Stimulated activated effector memory CD8-positive, alpha-beta T cell treated with anti-CD3 and anti-CD28 coated beads, Interleukin-12 subunit alpha, Interleukin-12 subunit beta, amount 100 ng/mL, for 72 hours (primary cell): ENCODE measurements at regions not wholly inside any gene's neighbourhood (a gene's known extent, or its start where the extent isn't known, plus 50 kb on each side); places are given as distances from the start of the nearest gene placed in this dataset.
"Not testable (repeated sequence)": the region's sequence is repeated elsewhere in the genome, so short reads cannot be mapped to it uniquely, and the experiment has no call there.

ENCODE experiments used
- ATAC-seq: fragments of 150-1000 bp; cut with Tn5 transposase; 2 replicates; pipeline ENCODE4 v1.10.0; 2021
- DNase-seq, 2 donors: peaks; one replicate each; pipeline ENCODE4 v3.0.0; 2021 to 2022; ENCODE audit warnings: low spot score in 2 of 2
- H3K27ac Mint-ChIP-seq: one replicate; pipeline ENCODE4 v1.8.0; 2022; ENCODE audit warnings: mild to moderate bottlenecking, mixed read lengths
- H3K36me3 Mint-ChIP-seq: one replicate; pipeline ENCODE4 v1.8.0; 2022; ENCODE audit warnings: mild to moderate bottlenecking, mixed read lengths
- H3K4me1 Mint-ChIP-seq: one replicate; pipeline ENCODE4 v1.8.0; 2022; ENCODE audit warnings: mixed read lengths
- H3K4me3 Mint-ChIP-seq: one replicate; pipeline ENCODE4 v1.8.0; 2022; ENCODE audit warnings: mild to moderate bottlenecking, mixed read lengths
- H3K9me3 Mint-ChIP-seq: one replicate; pipeline ENCODE4 v1.8.0; 2022; ENCODE audit warnings: mixed read lengths

- Mint-ChIP-seq H3K27ac (no peak overlapping the region), H3K9me3 (no peaks in the 10 kb centered on the region), H3K4me1 (no peaks in the 10 kb centered on the region), H3K36me3 (no peaks in the 10 kb centered on the region), H3K4me3 (no peak overlapping the region)
- no peak for ATAC-seq
- no peak for DNase-seq
These were observed 57.7 kb upstream of the AADACL2 start for GRCh38 chr3:151675858-151676615.

GRCh38 chr3:151673974-151674373 is 59.8 kb upstream of the AADACL2 start:
- no peaks in the 10 kb centered on the region for H3K4me1 Mint-ChIP-seq
- H3K9me3 Mint-ChIP-seq = no peaks in the 10 kb centered on the region
- no peak overlapping the region for H3K27ac Mint-ChIP-seq
- ATAC-seq = no peak
- DNase-seq = no peak
- no peak overlapping the region for H3K4me3 Mint-ChIP-seq
- no peaks in the 10 kb centered on the region for H3K36me3 Mint-ChIP-seq

- H3K4me3 Mint-ChIP-seq, H3K9me3 Mint-ChIP-seq, ATAC-seq, H3K27ac Mint-ChIP-seq, H3K36me3 Mint-ChIP-seq, H3K4me1 Mint-ChIP-seq, DNase-seq: not testable (repeated sequence)
These were observed 66.0 kb upstream of the AADACL2 start for GRCh38 chr3:151667762-151668161.

- Mint-ChIP-seq H3K36me3 (no peaks in the 10 kb centered on the region), H3K4me1 (no peaks in the 10 kb centered on the region), H3K9me3 (no peaks in the 10 kb centered on the region), H3K27ac (no peak overlapping the region), H3K4me3 (no peak overlapping the region)
- ATAC-seq (no peak), DNase-seq (no peak)
These were observed 72.8 kb upstream of the AADACL2 start for GRCh38 chr3:151660885-151661284.

- Mint-ChIP-seq H3K4me1 (no peaks in the 10 kb centered on the region), H3K36me3 (no peaks in the 10 kb centered on the region), H3K9me3 (no peaks in the 10 kb centered on the region), H3K27ac (no peak overlapping the region), H3K4me3 (no peak overlapping the region)
- no peak for ATAC-seq
- no peak for DNase-seq
These were observed 88.7 kb upstream of the AADACL2 start for GRCh38 chr3:151644986-151645385.

GRCh38 chr3:151644020-151644620 is 89.6 kb upstream of the AADACL2 start:
- H3K4me3 Mint-ChIP-seq = no peak overlapping the region
- H3K9me3 Mint-ChIP-seq = no peaks in the 10 kb centered on the region
- DNase-seq (no peak), ATAC-seq (no peak)
- H3K36me3 Mint-ChIP-seq = no peaks in the 10 kb centered on the region
- H3K27ac Mint-ChIP-seq = no peak overlapping the region
- no peaks in the 10 kb centered on the region for H3K4me1 Mint-ChIP-seq

GRCh38 chr3:151639418-151639740 is 94.3 kb upstream of the AADACL2 start:
- Mint-ChIP-seq H3K4me1 (no peaks in the 10 kb centered on the region), H3K27ac (no peak overlapping the region), H3K4me3 (no peak overlapping the region), H3K36me3 (no peaks in the 10 kb centered on the region), H3K9me3 (no peaks in the 10 kb centered on the region)
- ATAC-seq = no peak
- DNase-seq = no peak

- Mint-ChIP-seq H3K36me3 (no peaks in the 10 kb centered on the region), H3K4me3 (no peak overlapping the region), H3K27ac (no peak overlapping the region), H3K9me3 (no peaks in the 10 kb centered on the region), H3K4me1 (no peaks in the 10 kb centered on the region)
- ATAC-seq = peak; percentile 22
- no peak for DNase-seq
These were observed 94.9 kb upstream of the AADACL2 start for GRCh38 chr3:151638555-151639417.

- no peaks in the 10 kb centered on the region for H3K4me1 Mint-ChIP-seq
- DNase-seq (no peak), ATAC-seq (no peak)
- H3K4me3 Mint-ChIP-seq = no peak overlapping the region
- H3K36me3 Mint-ChIP-seq = no peaks in the 10 kb centered on the region
- no peaks in the 10 kb centered on the region for H3K9me3 Mint-ChIP-seq
- H3K27ac Mint-ChIP-seq = no peak overlapping the region
These were observed 97.8 kb upstream of the AADACL2 start for GRCh38 chr3:151635905-151636304.

GRCh38 chr3:151631946-151632345 is 101.8 kb upstream of the AADACL2 start:
- H3K4me3 Mint-ChIP-seq = no peak overlapping the region
- no peaks in the 10 kb centered on the region for H3K9me3 Mint-ChIP-seq
- no peak for DNase-seq
- no peak for ATAC-seq
- no peak overlapping the region for H3K27ac Mint-ChIP-seq
- H3K4me1 Mint-ChIP-seq = no peaks in the 10 kb centered on the region
- H3K36me3 Mint-ChIP-seq = no peaks in the 10 kb centered on the region

- Mint-ChIP-seq H3K36me3 (no peaks in the 10 kb centered on the region), H3K4me1 (no peaks in the 10 kb centered on the region), H3K27ac (no peak overlapping the region), H3K4me3 (no peak overlapping the region), H3K9me3 (no peaks in the 10 kb centered on the region)
- no peak for DNase-seq
- ATAC-seq = no peak
These were observed 102.7 kb upstream of the AADACL2 start for GRCh38 chr3:151630938-151631441.

- ATAC-seq (no peak), DNase-seq (no peak)
- no peaks in the 10 kb centered on the region for H3K36me3 Mint-ChIP-seq
- no peak overlapping the region for H3K4me3 Mint-ChIP-seq
- no peaks in the 10 kb centered on the region for H3K4me1 Mint-ChIP-seq
- H3K9me3 Mint-ChIP-seq = no peaks in the 10 kb centered on the region
- no peak overlapping the region for H3K27ac Mint-ChIP-seq
These were observed 103.7 kb upstream of the AADACL2 start for GRCh38 chr3:151630035-151630434.

GRCh38 chr3:151625586-151625985 is 108.1 kb upstream of the AADACL2 start:
- no peak overlapping the region for H3K27ac Mint-ChIP-seq
- ATAC-seq = no peak
- DNase-seq = no peak
- H3K9me3 Mint-ChIP-seq = no peaks in the 10 kb centered on the region
- H3K4me1 Mint-ChIP-seq = no peaks in the 10 kb centered on the region
- H3K4me3 Mint-ChIP-seq = no peak overlapping the region
- no peaks in the 10 kb centered on the region for H3K36me3 Mint-ChIP-seq

GRCh38 chr3:151625086-151625485 is 108.6 kb upstream of the AADACL2 start:
- Mint-ChIP-seq H3K9me3 (no peaks in the 10 kb centered on the region), H3K4me1 (no peaks in the 10 kb centered on the region), H3K36me3 (no peaks in the 10 kb centered on the region), H3K27ac (no peak overlapping the region), H3K4me3 (no peak overlapping the region)
- no peak for DNase-seq
- ATAC-seq = no peak

- DNase-seq (no peak), ATAC-seq (no peak)
- no peaks in the 10 kb centered on the region for H3K36me3 Mint-ChIP-seq
- no peaks in the 10 kb centered on the region for H3K9me3 Mint-ChIP-seq
- no peak overlapping the region for H3K4me3 Mint-ChIP-seq
- H3K4me1 Mint-ChIP-seq = no peaks in the 10 kb centered on the region
- H3K27ac Mint-ChIP-seq = no peak overlapping the region
These were observed 113.7 kb upstream of the AADACL2 start for GRCh38 chr3:151620071-151620470.

- DNase-seq (no peak), ATAC-seq (no peak)
- Mint-ChIP-seq H3K36me3 (no peaks in the 10 kb centered on the region), H3K9me3 (no peaks in the 10 kb centered on the region), H3K27ac (no peak overlapping the region), H3K4me1 (no peaks in the 10 kb centered on the region), H3K4me3 (no peak overlapping the region)
These were observed 118.3 kb upstream of the AADACL2 start for GRCh38 chr3:151615464-151615863.
